Breast epithelium (tissue), 3 donors: ENCODE measurements at regions not wholly inside any gene's neighbourhood (a gene's known extent, or its start where the extent isn't known, plus 50 kb on each side); places are given as distances from the start of the nearest gene placed in this dataset.

Experiments
- POLR2AphosphoS5 ChIP-seq, 3 donors: sonication (generic); formaldehyde crosslinking; IDR thresholded peaks; one replicate each; pipeline ENCODE4 v1.6.1; 2017; ENCODE audit warnings: antibody characterized with exemption in 3 of 3
- TF ChIP-seq, protein P1 (sequence below), 3 donors: fragments of 450-650 bp; IDR thresholded peaks; one replicate each; pipeline ENCODE4 v1.5.1; 2016 to 2017; ENCODE audit warnings: antibody characterized with exemption in 3 of 3, mild to moderate bottlenecking in 3 of 3, moderate library complexity in 3 of 3

DNA sequence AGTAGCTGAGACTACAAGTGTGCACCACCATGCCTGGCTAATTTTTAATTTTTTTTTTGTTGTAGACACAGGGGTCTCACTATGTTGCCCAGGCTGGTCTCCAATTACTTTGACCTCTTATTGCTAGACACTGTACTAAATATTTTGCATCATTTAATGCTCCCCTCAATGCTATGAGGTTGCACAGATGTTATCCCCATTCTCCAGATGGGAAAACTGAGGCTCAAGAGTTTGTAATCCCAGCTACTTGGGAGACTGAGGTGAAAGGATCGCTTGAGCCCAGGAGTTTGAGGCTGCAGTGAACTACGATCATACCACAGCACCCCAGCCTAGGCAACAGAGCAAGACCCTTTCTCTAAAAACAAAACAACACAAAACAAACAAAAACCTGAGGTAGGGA, 443.3 kb upstream of the C16orf82 start:
- no peak for TF ChIP-seq POLR2AphosphoS5 (IDR thresholded peaks at IDR 0.05)
- TF ChIP-seq, protein P1, sequence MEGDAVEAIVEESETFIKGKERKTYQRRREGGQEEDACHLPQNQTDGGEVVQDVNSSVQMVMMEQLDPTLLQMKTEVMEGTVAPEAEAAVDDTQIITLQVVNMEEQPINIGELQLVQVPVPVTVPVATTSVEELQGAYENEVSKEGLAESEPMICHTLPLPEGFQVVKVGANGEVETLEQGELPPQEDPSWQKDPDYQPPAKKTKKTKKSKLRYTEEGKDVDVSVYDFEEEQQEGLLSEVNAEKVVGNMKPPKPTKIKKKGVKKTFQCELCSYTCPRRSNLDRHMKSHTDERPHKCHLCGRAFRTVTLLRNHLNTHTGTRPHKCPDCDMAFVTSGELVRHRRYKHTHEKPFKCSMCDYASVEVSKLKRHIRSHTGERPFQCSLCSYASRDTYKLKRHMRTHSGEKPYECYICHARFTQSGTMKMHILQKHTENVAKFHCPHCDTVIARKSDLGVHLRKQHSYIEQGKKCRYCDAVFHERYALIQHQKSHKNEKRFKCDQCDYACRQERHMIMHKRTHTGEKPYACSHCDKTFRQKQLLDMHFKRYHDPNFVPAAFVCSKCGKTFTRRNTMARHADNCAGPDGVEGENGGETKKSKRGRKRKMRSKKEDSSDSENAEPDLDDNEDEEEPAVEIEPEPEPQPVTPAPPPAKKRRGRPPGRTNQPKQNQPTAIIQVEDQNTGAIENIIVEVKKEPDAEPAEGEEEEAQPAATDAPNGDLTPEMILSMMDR (IDR thresholded peaks at IDR 0.05): no peak
